AG09309 (cell line): ENCODE measurements at regions not wholly inside any gene's neighbourhood (a gene's known extent, or its start where the extent isn't known, plus 50 kb on each side); places are given as distances from the start of the nearest gene placed in this dataset.

Experiments
- DNase-seq: peaks from one replicate; pipeline ENCODE4 v3.0.0-alpha.2; 2010; ENCODE audit warnings: low read depth
- H3K4me3 ChIP-seq: 2 replicates; pipeline ENCODE4 v1.5.1; 2011; ENCODE audit warnings: mild to moderate bottlenecking, low read depth, low read length, moderate library complexity; ENCODE audit not compliant: control insufficient read depth
- TF ChIP-seq, protein P1 (sequence below): IDR thresholded peaks from 2 replicates; pipeline ENCODE4 v1.5.1; 2011; ENCODE audit warnings: mild to moderate bottlenecking, low read depth, low read length, inconsistent platforms; ENCODE audit not compliant: insufficient read depth, control insufficient read depth; ENCODE audit errors: missing control alignments

DNA sequence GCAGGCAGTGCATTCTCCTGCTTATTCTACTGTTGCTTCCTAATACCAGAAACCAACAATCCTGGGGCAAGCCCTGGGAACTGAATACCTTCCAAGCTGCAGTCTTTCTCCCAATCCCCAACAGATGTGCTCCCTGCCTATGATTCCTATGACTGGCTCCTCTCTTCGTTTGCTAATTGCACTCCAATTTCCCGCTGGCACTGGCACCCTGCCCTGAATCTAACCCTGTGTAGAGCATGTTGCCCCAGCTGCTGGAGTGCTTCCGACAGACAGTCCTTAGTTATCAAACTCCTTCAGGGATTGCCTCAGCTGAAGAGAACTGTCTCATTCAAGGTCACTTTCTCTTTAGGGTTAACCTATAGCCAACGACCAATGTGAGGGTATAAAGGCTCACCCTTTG, 214.1 kb downstream of the NECTIN3 start:
- no peak for DNase-seq
- no peak overlapping the region for H3K4me3 ChIP-seq
- TF ChIP-seq, protein P1, sequence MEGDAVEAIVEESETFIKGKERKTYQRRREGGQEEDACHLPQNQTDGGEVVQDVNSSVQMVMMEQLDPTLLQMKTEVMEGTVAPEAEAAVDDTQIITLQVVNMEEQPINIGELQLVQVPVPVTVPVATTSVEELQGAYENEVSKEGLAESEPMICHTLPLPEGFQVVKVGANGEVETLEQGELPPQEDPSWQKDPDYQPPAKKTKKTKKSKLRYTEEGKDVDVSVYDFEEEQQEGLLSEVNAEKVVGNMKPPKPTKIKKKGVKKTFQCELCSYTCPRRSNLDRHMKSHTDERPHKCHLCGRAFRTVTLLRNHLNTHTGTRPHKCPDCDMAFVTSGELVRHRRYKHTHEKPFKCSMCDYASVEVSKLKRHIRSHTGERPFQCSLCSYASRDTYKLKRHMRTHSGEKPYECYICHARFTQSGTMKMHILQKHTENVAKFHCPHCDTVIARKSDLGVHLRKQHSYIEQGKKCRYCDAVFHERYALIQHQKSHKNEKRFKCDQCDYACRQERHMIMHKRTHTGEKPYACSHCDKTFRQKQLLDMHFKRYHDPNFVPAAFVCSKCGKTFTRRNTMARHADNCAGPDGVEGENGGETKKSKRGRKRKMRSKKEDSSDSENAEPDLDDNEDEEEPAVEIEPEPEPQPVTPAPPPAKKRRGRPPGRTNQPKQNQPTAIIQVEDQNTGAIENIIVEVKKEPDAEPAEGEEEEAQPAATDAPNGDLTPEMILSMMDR: no peak

- TF ChIP-seq, protein P1: no peak
- no peak for DNase-seq
- no peak overlapping the region for H3K4me3 ChIP-seq
These were observed 215.1 kb downstream of the NECTIN3 start for GRCh38 chr3:111286746-111287145.

GRCh38 chr3:111292117-111292516, 220.5 kb downstream of the NECTIN3 start:
- H3K4me3 ChIP-seq: no peak overlapping the region
- no peak for DNase-seq
- TF ChIP-seq, protein P1: no peak

GRCh38 chr3:111299192-111299615, 227.6 kb downstream of the NECTIN3 start:
- H3K4me3 ChIP-seq: no peak overlapping the region
- TF ChIP-seq, protein P1: peak; percentile 40
- DNase-seq: peak; percentile 39

GRCh38 chr3:111301238-111301798, 229.7 kb downstream of the NECTIN3 start:
- no peak overlapping the region for H3K4me3 ChIP-seq
- TF ChIP-seq, protein P1: no peak

DNA sequence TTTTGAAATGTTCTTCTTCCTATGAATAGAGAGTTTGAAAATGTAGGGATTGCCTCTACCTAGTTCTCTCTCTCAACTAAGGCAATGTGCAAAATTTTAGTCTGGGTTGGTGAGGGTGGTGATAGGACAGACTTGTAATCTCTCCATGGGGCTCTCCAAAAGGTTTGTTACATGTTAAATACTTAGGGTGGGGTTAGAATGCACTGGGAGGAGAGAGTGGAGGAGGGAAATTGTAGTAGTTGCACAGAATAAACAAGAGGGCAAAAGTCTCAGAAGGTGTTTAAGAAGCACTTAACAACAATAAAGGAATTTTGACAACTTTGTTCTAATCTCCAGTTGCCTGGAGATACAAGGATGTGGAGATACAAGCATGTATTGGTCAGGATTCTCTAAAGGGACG, 230.4 kb downstream of the NECTIN3 start:
- TF ChIP-seq, protein P1: no peak
- DNase-seq: no peak
- no peak overlapping the region for H3K4me3 ChIP-seq

More at GRCh38 chr3:111301238-111301798, 229.7 kb downstream of the NECTIN3 start:
- DNase-seq: no peak
